ENCODE measurements at regions not wholly inside any gene's neighbourhood (a gene's known extent, or its start where the extent isn't known, plus 50 kb on each side); places are given as distances from the start of the nearest gene placed in this dataset.

GRCh38 chr5:133827830-133828229, 140.6 kb downstream of the C5orf15 start:
- DNase-seq, result no peak

- no peak for DNase-seq
Measured at GRCh38 chr5:133827011-133827410, 141.4 kb downstream of the C5orf15 start.

GRCh38 chr5:133825631-133826289, 142.7 kb downstream of the C5orf15 start:
- DNase-seq, result no peak

- no peak for DNase-seq
Measured at GRCh38 chr5:133824661-133825254, 143.7 kb downstream of the C5orf15 start.

GRCh38 chr5:133821889-133822288, 146.5 kb downstream of the C5orf15 start:
- DNase-seq, result no peak

- no peak for DNase-seq
Measured at GRCh38 chr5:133821311-133821741, 147.1 kb downstream of the C5orf15 start.

GRCh38 chr5:133820507-133820906, 147.9 kb downstream of the C5orf15 start:
- DNase-seq, result no peak

GRCh38 chr5:133819977-133820471, 148.4 kb downstream of the C5orf15 start:
- DNase-seq, result no peak

- no peak for DNase-seq
Measured at GRCh38 chr5:133818869-133819600, 149.4 kb downstream of the C5orf15 start.

GRCh38 chr5:133818031-133818431, 150.4 kb downstream of the C5orf15 start:
- DNase-seq, result no peak

- DNase-seq, result no peak
Measured at GRCh38 chr5:133817456-133817855, 151.0 kb downstream of the C5orf15 start.

GRCh38 chr5:133816791-133817190, 151.6 kb downstream of the C5orf15 start:
- no peak for DNase-seq

GRCh38 chr5:133814152-133814551, 154.3 kb downstream of the C5orf15 start:
- no peak for DNase-seq

- no peak for DNase-seq
Measured at GRCh38 chr5:133811168-133811567, 157.3 kb downstream of the C5orf15 start.

- no peak for DNase-seq
Measured at GRCh38 chr5:133809801-133810200, 158.6 kb downstream of the C5orf15 start.

GRCh38 chr5:133807348-133807747, 161.1 kb downstream of the C5orf15 start:
- no peak for DNase-seq

- DNase-seq, result no peak
Measured at GRCh38 chr5:133806847-133807246, 161.6 kb downstream of the C5orf15 start.

GRCh38 chr5:133801955-133802751, 166.3 kb downstream of the C5orf15 start:
- no peak for DNase-seq

GRCh38 chr5:133801431-133801830, 167.0 kb downstream of the C5orf15 start:
- no peak for DNase-seq

GRCh38 chr5:133799571-133800237, 168.7 kb downstream of the C5orf15 start:
- DNase-seq, result no peak

GRCh38 chr5:133797167-133797566, 171.3 kb downstream of the C5orf15 start:
- no peak for DNase-seq

- DNase-seq, result no peak
Measured at GRCh38 chr5:133796186-133796585, 172.2 kb downstream of the C5orf15 start.

All from NCI-H1436 treated with DMSO at 0.1 percent for 48 hours (cell line).